ENCODE measurements at regions not wholly inside any gene's neighbourhood (a gene's known extent, or its start where the extent isn't known, plus 50 kb on each side); places are given as distances from the start of the nearest gene placed in this dataset.

DNA sequence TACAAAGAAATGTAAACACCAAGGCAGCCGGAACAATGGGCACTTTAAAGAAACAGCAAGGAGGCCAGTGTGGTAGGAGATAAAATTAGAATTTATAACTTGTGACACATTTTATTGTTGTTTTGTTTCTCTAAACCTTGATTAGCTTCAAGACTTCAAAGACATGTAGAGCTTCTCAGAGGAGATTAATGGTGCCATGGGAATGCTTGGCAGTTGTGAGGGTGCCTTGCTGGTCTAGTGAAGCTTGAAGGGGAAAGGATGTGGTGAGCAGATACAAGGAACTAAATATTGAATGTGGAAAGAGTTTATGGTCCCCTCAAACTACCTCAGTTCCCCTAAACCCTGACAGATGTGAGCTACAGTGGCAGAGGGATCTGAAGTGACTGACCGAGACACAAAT lies 322.4 kb upstream of the ADAMTS16 start:
- no peak for DNase-seq (ENCODE audit: low spot score)

GRCh38 chr5:4831325-4831724 lies 308.8 kb upstream of the ADAMTS16 start:
- no peak for DNase-seq (ENCODE audit: low spot score)

DNA sequence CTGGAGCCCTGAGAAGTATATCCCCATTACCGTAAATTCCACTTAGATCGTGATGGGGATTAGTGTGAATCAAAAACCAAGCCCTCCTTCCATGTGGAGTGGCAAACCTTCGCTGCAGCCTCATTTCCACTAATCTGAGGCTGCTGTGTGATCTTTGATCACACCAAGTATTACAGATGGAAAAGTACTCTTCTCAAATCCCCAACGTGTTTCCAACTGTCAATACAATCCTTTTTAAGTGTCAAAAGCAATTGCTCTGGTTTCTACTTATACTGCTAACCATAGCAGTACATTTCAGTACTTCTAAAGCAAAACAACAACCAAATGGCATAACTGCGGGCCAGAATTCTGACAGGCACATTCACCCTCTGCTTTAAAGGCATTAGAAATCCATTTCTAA lies 307.7 kb upstream of the ADAMTS16 start:
- no peak for DNase-seq (ENCODE audit: low spot score)

- no peak for DNase-seq (ENCODE audit: low spot score)
Measured at GRCh38 chr5:4833104-4833738, 306.9 kb upstream of the ADAMTS16 start.

GRCh38 chr5:4837489-4838058 lies 302.6 kb upstream of the ADAMTS16 start:
- DNase-seq (ENCODE audit: low spot score): no peak

GRCh38 chr5:4845221-4845620 lies 294.9 kb upstream of the ADAMTS16 start:
- DNase-seq (ENCODE audit: low spot score): no peak

DNA sequence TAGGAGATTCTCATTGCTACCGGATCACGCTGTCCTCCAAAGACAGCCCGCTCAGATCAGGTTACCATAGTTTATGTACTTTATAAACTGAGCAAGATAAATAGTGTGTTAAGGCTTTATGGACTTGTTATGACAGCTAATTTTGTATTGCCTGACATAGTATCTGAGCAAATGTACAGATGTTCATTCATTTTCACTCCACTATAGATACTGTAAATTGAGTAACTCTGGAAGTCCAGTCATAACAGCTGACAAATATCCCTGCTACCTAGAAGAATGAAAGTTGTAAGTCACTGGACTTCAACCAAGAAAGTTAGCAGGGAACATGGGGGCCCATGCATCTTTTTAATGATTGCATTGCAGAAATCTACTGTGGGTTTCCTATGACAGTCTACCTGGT lies 292.4 kb upstream of the ADAMTS16 start:
- DNase-seq (ENCODE audit: low spot score): no peak

- DNase-seq (ENCODE audit: low spot score): no peak
Measured at GRCh38 chr5:4855036-4855435, 285.1 kb upstream of the ADAMTS16 start.

GRCh38 chr5:4855880-4856279 lies 284.2 kb upstream of the ADAMTS16 start:
- DNase-seq (ENCODE audit: low spot score): no peak

DNA sequence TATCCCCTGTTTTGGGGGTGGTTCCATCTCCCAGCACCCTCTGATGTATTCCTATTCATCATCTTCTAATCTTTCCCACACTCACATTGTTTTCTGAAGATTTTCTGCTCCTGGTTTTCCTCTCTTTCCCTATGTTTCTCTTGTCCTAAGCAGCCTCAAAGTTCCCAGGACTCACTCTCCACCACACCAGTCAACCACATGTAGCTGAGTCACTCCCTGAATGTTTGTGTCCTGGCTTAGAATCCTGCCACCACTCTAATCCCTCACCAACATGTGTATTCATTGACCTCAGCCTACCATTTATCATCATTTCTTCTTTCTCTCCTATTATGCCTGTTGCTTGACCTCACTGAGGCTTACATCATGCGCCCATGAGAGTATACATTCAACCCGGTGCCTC lies 282.4 kb upstream of the ADAMTS16 start:
- no peak for DNase-seq (ENCODE audit: low spot score)

DNA sequence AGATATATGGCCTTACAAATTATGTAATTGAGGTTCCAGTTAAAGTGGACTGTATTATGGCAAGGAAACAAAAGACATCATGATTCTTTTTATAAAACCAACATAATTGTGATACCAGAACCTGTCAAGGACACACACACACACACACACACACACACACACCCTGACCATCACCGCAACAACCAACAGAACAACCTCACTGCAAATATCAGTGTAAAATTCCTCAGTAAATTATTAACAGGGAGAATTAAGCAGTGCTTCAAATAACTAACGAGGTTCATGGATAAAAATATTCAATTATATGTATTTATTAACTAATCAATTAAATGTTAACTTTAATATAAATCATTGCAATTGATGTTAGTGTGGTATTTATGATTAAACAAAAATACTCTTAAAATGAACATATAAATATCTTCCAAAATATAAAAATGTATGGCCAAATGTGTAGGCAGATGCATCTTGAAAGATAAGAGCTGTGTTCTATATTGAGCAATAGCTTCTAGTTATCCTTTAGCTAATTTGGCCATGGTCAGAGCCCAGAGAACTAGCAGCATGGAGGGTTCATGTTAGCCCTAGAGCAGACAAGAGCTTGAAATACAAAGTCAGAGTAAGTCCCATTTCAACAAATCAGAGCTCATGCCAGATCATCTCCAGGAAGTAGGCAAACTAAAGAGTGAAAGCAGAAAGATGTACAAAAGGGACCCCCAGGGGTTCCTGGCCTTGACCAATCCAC lies 280.5 kb upstream of the ADAMTS16 start:
- no peak for DNase-seq (ENCODE audit: low spot score)

GRCh38 chr5:4860631-4861030 lies 279.5 kb upstream of the ADAMTS16 start:
- no peak for DNase-seq (ENCODE audit: low spot score)

DNA sequence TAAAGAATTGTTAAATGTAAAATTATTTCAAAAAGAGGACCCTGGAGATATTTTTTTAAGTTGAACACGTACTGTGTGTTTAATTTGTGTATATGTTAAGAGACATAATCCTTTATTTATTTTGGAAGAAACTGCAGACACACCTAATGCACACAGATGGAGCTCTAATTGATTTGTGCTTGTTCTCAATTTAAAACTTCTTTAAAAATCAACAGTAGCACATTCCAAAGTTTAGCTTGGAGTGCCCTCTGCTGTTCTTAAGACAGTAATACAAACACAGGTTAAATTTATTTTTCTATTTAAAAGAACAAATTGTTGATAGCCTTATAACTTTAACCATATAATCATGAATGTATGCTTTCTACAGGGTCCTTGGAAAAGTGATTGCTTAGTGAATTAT lies 277.6 kb upstream of the ADAMTS16 start:
- peak; percentile 46 for DNase-seq (ENCODE audit: low spot score)

DNA sequence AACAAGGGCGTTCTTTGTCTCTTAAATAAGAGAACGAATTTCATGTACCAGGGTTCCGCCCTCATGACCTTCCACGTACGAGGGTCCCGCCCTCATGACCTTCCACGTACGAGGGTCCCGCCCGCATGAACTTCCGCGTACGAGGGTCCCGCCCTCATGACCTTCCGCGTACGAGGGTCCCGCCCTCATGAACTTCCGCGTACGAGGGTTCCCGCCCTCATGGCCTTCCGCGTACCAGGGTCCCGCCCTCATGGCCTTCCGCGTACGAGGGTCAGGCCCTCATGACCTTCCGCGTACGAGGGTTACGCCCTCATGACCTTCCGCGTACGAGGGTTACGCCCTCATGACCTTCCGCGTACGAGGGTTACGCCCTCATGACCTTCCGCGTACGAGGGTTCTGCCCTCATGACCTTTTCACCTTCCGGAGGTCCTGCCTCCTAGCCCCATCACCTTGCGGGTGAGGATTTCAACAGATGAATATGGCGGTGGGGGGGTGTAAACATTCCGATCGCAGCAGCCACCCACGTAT lies 273.9 kb upstream of the ADAMTS16 start:
- DNase-seq (ENCODE audit: low spot score): no peak

DNA sequence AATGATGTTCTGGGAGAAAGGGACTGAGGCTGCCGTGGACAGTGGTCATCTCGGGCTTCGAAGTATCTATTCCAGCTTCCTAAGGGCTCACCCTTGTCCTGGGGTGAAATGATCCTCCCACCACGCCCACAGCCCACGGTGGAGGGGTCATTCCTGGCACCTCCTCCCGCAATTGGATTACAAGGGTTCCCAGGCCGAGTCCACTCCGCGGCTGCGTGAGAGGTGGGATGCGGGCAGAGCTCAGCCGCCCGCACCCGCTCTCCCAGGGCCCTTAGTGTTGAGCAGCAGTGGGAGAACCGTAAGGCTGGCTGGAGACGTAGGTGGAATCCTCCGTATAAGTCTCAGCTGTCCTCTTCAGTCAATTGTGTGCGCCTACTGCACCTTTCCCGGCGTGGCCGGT lies 273.3 kb upstream of the ADAMTS16 start:
- DNase-seq (ENCODE audit: low spot score): no peak

- DNase-seq (ENCODE audit: low spot score): peak; percentile 64
Measured at GRCh38 chr5:4868140-4868735, 271.9 kb upstream of the ADAMTS16 start.

DNA sequence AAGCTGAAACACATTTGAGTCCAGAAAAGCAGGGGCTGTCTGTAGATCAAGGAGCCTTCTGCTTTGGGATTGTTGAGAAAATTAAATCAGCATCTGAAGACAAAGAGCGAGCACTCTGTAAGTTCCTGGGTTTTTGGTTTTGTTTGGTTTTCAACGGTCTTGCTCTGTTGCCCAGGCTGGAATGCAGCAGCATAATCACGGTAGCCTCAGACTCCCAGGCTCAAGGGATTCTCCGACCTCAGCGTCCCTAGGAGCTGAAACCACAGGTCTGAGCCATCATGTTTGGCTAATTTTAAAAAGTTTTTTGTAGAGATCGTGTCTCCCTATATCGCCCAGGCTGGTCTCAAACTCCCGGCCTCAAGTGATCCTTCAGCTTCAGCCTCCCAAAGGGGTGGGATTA lies 266.5 kb upstream of the ADAMTS16 start:
- no peak for DNase-seq (ENCODE audit: low spot score)

DNA sequence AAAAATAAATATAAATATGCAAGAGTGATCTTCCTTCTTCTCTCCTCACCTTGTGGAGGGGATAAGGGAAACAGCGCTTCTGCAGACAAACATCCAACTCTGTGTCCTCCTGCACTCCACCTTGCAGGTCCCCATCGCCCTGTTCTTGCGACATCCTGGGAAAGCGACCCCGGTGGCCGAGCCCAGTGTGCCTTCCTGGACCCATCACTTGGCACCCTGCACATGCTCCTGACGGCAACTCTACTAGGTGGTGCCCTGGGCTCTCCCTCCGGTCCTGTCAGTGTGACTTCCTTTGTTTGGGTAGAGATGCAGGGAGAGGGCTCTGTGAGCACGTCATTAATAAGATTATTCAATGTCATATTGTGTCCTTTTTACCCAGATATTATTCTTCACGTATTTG lies 266.0 kb upstream of the ADAMTS16 start:
- DNase-seq (ENCODE audit: low spot score): no peak

DNA sequence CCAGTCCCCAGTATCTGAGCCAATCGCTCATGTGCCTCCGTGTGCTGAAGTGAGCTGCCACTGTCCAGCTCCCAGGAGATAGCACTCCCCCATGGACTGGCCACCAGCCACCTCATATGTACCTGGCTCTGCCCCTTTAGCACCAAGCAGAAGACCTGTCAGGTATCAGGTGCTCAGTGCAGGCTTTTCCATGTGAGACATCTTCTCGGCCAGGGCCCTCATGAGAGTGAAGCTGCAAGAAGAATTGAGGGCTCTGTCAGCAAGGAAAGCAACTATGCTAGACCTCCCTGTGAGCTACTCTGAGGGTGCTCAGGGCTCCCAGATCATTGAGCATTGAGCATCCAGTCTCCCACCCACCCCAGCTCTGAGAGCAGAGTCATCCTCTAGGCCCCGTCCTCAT lies 264.2 kb upstream of the ADAMTS16 start:
- no peak for DNase-seq (ENCODE audit: low spot score)

- DNase-seq (ENCODE audit: low spot score): no peak
Measured at GRCh38 chr5:4876804-4877203, 263.3 kb upstream of the ADAMTS16 start.

- no peak for DNase-seq (ENCODE audit: low spot score)
Measured at GRCh38 chr5:4877579-4877978, 262.6 kb upstream of the ADAMTS16 start.

GRCh38 chr5:4879075-4879474 lies 261.1 kb upstream of the ADAMTS16 start:
- DNase-seq (ENCODE audit: low spot score): no peak

Measured in pons (tissue), 1 donor.